ENCODE measurements at regions not wholly inside any gene's neighbourhood (a gene's known extent, or its start where the extent isn't known, plus 50 kb on each side); places are given as distances from the start of the nearest gene placed in this dataset.

- DNase-seq (ENCODE audit: low spot score), result no peak
Measured at GRCh38 chrX:23540532-23540931, 126.8 kb upstream of the PRDX4 start.

GRCh38 chrX:23548164-23548563, 119.1 kb upstream of the PRDX4 start:
- DNase-seq (ENCODE audit: low spot score), result no peak

GRCh38 chrX:23552303-23552702, 115.0 kb upstream of the PRDX4 start:
- no peak for DNase-seq (ENCODE audit: low spot score)

GRCh38 chrX:23554304-23554703, 113.0 kb upstream of the PRDX4 start:
- DNase-seq (ENCODE audit: low spot score), result peak; percentile 3

- no peak for DNase-seq (ENCODE audit: low spot score)
Measured at GRCh38 chrX:23557070-23557469, 110.2 kb upstream of the PRDX4 start.

GRCh38 chrX:23559975-23560374, 107.3 kb upstream of the PRDX4 start:
- DNase-seq (ENCODE audit: low spot score), result no peak

GRCh38 chrX:23570674-23571343, 96.5 kb upstream of the PRDX4 start:
- no peak for DNase-seq (ENCODE audit: low spot score)

GRCh38 chrX:23575281-23575680, 92.0 kb upstream of the PRDX4 start:
- no peak for DNase-seq (ENCODE audit: low spot score)

GRCh38 chrX:23578079-23578478, 89.2 kb upstream of the PRDX4 start:
- no peak for DNase-seq (ENCODE audit: low spot score)

GRCh38 chrX:23589496-23589895, 77.8 kb upstream of the PRDX4 start:
- no peak for DNase-seq (ENCODE audit: low spot score)

- no peak for DNase-seq (ENCODE audit: low spot score)
Measured at GRCh38 chrX:23592741-23593140, 74.6 kb upstream of the PRDX4 start.

GRCh38 chrX:23598575-23598974, 68.7 kb upstream of the PRDX4 start:
- no peak for DNase-seq (ENCODE audit: low spot score)

GRCh38 chrX:23603501-23603900, 63.8 kb upstream of the PRDX4 start:
- no peak for DNase-seq (ENCODE audit: low spot score)

- DNase-seq (ENCODE audit: low spot score), result no peak
Measured at GRCh38 chrX:23610495-23610894, 56.8 kb upstream of the PRDX4 start.

- no peak for DNase-seq (ENCODE audit: low spot score)
Measured at GRCh38 chrX:23612846-23613245, 54.4 kb upstream of the PRDX4 start.

- no peak for DNase-seq (ENCODE audit: low spot score)
Measured at GRCh38 chrX:23616361-23616760, 50.9 kb upstream of the PRDX4 start.

Measured in putamen (tissue), 1 donor.